HG03103 (cell line): ENCODE measurements at regions not wholly inside any gene's neighbourhood (a gene's known extent, or its start where the extent isn't known, plus 50 kb on each side); places are given as distances from the start of the nearest gene placed in this dataset.

Source experiments
- ATAC-seq: cut with Tn5 transposase; IDR thresholded peaks from one replicate; pipeline ENCODE4 v1.9.1; 2021; ENCODE audit warnings: low read depth; ENCODE audit not compliant: unreplicated experiment

GRCh38 chr19:29263305-29264135, 50.6 kb upstream of the UQCRFS1 start:
- ATAC-seq: no peak

DNA sequence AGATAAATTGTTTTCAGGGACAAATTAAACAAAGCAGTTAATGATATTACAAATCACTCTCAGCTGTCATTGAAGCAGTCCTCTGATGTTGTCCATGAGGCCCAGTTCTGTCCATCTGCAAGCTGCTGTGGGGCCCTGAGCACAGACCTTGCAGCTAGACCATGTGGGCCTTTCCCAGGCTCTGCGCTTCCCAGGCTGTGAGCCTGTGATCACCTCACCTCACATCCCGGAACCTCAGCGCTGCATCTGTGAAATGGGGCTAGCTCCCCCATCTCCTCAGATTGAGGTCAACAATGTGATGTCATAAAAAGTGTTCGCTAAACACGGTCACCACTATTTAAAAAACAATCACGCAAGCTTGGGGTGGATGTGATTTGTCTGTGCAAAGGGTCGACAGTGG, 51.9 kb upstream of the UQCRFS1 start:
- ATAC-seq: no peak

DNA sequence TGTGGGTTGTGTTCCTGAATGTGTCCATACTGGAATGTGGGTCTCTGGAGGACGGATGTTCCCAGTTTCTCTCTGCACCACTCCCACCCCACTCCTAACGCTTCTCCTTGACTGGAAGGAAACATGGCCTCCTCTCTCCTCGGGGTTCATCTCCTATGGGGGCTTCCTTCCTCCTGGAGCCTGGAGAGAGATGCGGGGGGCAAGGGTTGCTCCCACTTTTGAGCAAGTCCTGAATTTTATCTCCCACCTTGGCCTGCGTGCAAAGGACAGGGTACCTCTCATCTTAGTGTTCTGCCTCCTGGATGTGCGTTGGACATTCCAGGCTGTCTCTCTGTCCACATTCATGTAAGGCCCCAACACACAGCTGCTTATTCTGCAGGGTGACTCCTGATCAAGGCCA, 52.5 kb upstream of the UQCRFS1 start:
- ATAC-seq: no peak

- ATAC-seq: no peak
Measured at GRCh38 chr19:29266001-29266400, 53.0 kb upstream of the UQCRFS1 start.

GRCh38 chr19:29266603-29267002, 53.7 kb upstream of the UQCRFS1 start:
- ATAC-seq: no peak

- no peak for ATAC-seq
Measured at GRCh38 chr19:29267701-29268100, 54.8 kb upstream of the UQCRFS1 start.

DNA sequence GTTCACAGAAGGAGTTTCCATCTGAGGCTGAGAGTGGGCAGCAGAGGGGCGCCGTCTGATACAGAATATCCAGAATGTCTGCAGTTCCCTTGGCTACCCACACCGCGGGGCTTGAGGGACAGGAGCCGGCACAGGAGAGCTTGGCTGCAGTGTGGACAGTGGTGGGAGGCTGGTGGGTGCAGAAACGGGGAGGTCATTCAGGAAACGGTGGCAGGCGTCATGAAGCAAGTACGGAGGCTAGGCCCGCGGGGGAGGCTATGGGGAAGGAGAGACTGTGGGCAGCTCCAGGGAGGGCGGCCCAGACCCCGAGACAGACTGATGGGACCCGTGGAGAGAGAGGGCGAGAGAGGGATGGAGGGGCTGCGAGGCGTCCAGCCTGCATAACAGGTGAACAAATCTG, 55.2 kb upstream of the UQCRFS1 start:
- no peak for ATAC-seq

DNA sequence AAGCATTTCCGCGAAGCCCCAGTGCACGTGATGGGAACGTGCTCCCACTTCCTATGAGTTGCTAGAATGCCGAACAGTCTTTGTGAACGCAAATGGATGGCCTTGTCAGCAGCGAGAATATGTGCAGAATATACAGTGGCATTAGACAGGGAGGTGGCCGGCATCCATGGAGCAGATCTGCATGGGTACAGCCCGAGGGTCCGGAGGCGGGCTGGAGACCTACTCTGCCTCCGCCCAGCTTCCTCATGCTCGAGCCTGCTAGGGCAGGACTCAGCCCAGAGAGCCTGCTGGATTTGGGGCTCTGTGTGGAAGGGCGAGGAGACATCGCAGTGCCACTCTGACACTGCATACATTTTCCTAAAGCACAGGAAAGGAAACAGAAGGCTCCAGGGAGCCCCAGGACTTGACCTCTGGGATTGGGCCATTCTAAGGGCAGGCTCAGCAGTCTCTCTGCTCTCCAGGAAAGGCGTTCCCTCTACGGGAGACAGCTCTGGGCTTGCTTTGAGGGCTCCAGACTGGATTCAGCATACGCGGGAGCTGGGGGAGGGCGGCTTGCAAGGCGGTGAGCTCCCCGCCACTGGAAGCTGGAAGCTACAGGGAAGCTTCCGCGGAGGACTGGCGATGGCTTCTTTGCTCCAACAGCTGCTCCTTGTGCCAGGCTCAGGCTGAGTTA, 55.9 kb upstream of the UQCRFS1 start:
- ATAC-seq: no peak

GRCh38 chr19:29269641-29270040, 56.7 kb upstream of the UQCRFS1 start:
- ATAC-seq: no peak

- no peak for ATAC-seq
Measured at GRCh38 chr19:29271341-29271740, 58.4 kb upstream of the UQCRFS1 start.

DNA sequence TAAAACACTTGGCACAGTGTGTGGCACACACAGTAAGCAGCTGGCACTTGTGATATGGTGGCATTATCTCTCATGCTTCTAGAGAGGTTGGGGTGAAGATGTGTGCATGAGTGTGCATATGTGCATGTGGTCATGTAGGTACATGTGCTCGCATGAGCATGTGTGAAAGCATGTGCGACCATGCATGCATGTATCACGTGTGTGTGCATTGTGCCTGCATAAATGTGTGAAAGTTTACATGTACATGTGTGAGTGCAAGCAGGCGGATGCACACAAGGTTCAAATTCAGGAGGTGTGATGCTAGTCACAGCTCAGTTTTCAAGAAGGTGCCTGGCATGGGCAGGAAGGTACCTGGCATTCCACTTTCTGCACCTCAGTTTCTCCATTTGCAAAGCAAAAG, 59.0 kb upstream of the UQCRFS1 start:
- ATAC-seq: no peak

- no peak for ATAC-seq
Measured at GRCh38 chr19:29273000-29273640, 60.2 kb upstream of the UQCRFS1 start.

GRCh38 chr19:29275266-29275665, 62.3 kb upstream of the UQCRFS1 start:
- no peak for ATAC-seq

GRCh38 chr19:29277102-29277501, 64.2 kb upstream of the UQCRFS1 start:
- ATAC-seq: peak; percentile 91

DNA sequence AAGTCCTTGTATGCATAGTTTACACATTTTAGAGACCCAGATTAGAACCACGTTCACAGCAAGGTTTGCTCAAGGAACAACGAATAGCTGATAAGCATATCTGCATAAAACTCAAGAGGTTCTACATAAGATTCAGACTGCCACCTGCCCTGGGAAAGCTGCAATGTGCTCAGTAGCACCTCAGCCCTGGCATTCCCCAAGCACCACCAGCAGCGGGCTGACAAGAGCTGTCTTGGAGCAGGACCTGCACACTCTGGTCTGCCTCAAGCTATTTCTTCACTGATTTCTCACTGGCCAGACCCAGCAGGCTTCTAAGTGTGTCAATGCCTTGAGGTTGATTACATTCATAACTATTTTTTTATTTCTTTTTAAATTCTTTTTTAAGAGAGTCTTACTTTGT, 65.8 kb upstream of the UQCRFS1 start:
- no peak for ATAC-seq

DNA sequence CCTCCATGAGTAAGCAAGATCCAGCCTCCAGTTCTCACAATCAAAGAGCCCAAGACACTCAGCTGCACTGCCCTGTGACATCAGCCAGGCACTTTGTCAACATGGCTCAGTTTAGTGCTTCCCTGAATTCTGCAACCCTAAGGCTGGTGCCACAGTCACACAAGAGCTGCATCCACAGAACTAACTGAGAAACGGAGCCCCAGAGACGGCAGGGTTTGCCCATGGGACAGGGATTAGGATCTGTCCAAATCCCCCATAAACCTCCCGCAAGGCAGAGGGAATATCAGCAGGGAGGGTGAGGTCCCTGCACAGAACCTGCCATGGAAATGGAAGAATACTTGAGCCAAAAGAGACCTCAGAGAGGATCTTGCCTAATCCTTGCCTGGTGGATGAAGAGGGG, 70.4 kb upstream of the UQCRFS1 start:
- no peak for ATAC-seq

DNA sequence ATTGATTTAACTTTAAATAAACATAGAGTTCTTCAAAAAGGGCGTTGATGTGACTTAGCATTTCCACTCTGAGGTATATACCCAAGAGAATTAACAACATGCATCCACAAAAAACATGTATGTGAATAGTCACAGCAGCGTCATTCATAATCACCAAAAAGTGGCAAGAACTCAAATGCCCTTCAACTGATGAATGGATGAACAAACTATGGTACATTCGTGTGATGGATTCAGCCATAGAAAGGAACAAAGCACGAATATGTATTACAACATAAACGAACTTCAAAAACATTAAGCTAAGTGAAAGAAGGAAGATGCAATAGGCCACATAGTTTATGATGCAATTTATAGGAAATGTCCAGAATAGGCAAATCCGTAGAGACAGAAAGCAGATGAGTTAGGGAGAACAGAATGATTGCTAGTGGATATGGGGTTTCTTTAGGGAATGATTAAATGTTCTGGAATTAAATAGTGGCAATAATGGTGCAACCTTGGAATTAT, 72.3 kb upstream of the UQCRFS1 start:
- ATAC-seq: no peak

- ATAC-seq: no peak
Measured at GRCh38 chr19:29285878-29286277, 72.9 kb upstream of the UQCRFS1 start.

GRCh38 chr19:29287061-29287460, 74.1 kb upstream of the UQCRFS1 start:
- no peak for ATAC-seq

- no peak for ATAC-seq
Measured at GRCh38 chr19:29288256-29288655, 75.3 kb upstream of the UQCRFS1 start.

DNA sequence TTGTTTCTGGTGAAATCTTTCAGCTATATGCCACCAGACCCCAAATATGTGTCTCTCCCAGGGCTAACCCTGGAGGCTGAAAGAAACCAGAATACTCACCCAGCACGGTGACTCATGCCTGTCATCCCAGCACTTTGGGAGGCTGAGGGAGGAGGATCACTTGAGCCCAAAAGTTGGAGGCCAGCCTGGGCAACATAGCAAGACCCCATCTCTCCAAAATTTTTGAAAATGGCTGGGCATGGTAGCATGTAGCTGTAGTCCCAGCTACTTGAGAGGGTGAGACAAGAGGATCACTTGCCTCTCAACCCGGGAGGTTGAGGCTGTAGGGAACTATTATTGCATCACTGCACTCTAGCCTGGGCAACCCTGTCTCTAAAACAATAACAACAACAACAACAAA, 76.1 kb upstream of the UQCRFS1 start:
- ATAC-seq: no peak
